SK-N-SH (cell line): ENCODE measurements at regions not wholly inside any gene's neighbourhood (a gene's known extent, or its start where the extent isn't known, plus 50 kb on each side); places are given as distances from the start of the nearest gene placed in this dataset.

Source experiments
- CTCF ChIP-seq: fragments of 200-600 bp; sonication (generic); IDR thresholded peaks from 2 replicates; pipeline ENCODE4 v1.6.1; 2017; ENCODE audit warnings: antibody characterized with exemption, mild to moderate bottlenecking, moderate library complexity
- ELF1 ChIP-seq: IDR thresholded peaks from 2 replicates; pipeline ENCODE4 v1.4.0; 2012
- EP300 ChIP-seq, 2 experiments: IDR thresholded peaks; 2 replicates each; pipeline versions ENCODE4 v1.4.0 to v1.6.1; 2012; ENCODE audit warnings: borderline replicate concordance in 1 of 2, low read depth in 1 of 2, low read length in 1 of 2
- FOXM1 ChIP-seq: IDR thresholded peaks from 2 replicates; pipeline ENCODE4 v1.4.0; 2012; ENCODE audit warnings: low read depth, mild to moderate bottlenecking
- RAD21 ChIP-seq: IDR thresholded peaks from 2 replicates; pipeline ENCODE4 v1.6.1; 2012; ENCODE audit warnings: mild to moderate bottlenecking, low read length
- RCOR1 ChIP-seq: fragments of 150-350 bp; IDR thresholded peaks from 2 replicates; pipeline ENCODE4 v1.6.1; 2017; ENCODE audit warnings: antibody characterized with exemption, low read length
- REST ChIP-seq: IDR thresholded peaks from 2 replicates; pipeline ENCODE4 v1.6.1; 2012; ENCODE audit warnings: mild to moderate bottlenecking, low read depth, low read length, moderate library complexity
- TEAD4 ChIP-seq: IDR thresholded peaks from 2 replicates; pipeline ENCODE4 v1.4.0; 2012; ENCODE audit warnings: mild to moderate bottlenecking, borderline replicate concordance; ENCODE audit not compliant: insufficient read depth
- USF2 ChIP-seq: fragments of 150-350 bp; IDR thresholded peaks from 2 replicates; pipeline ENCODE4 v1.6.1; 2017; ENCODE audit warnings: antibody characterized with exemption, low read length, low read depth, borderline replicate concordance
- YY1 ChIP-seq: IDR thresholded peaks from 2 replicates; pipeline ENCODE4 v1.4.0; 2012; ENCODE audit warnings: low read depth, mild to moderate bottlenecking
- ZBTB33 ChIP-seq: IDR thresholded peaks from 2 replicates; pipeline ENCODE4 v1.4.0; 2012; ENCODE audit warnings: low read depth, borderline replicate concordance

GRCh38 chr1:94654459-94654858 is 112.9 kb upstream of the F3 start:
- TF ChIP-seq YY1 (no peak), RAD21 (no peak), EP300 (IDR thresholded peaks at IDR 0.05; ENCODE audit: borderline replicate concordance in 1 of 2, low read depth in 1 of 2, low read length in 1 of 2) (no peak), REST (no peak), CTCF (no peak), ZBTB33 (no peak), RCOR1 (no peak), TEAD4 (no peak), ELF1 (no peak), FOXM1 (no peak), USF2 (no peak)
